ENCODE measurements at regions not wholly inside any gene's neighbourhood (a gene's known extent, or its start where the extent isn't known, plus 50 kb on each side); places are given as distances from the start of the nearest gene placed in this dataset.

- TF ChIP-seq, protein P1, sequence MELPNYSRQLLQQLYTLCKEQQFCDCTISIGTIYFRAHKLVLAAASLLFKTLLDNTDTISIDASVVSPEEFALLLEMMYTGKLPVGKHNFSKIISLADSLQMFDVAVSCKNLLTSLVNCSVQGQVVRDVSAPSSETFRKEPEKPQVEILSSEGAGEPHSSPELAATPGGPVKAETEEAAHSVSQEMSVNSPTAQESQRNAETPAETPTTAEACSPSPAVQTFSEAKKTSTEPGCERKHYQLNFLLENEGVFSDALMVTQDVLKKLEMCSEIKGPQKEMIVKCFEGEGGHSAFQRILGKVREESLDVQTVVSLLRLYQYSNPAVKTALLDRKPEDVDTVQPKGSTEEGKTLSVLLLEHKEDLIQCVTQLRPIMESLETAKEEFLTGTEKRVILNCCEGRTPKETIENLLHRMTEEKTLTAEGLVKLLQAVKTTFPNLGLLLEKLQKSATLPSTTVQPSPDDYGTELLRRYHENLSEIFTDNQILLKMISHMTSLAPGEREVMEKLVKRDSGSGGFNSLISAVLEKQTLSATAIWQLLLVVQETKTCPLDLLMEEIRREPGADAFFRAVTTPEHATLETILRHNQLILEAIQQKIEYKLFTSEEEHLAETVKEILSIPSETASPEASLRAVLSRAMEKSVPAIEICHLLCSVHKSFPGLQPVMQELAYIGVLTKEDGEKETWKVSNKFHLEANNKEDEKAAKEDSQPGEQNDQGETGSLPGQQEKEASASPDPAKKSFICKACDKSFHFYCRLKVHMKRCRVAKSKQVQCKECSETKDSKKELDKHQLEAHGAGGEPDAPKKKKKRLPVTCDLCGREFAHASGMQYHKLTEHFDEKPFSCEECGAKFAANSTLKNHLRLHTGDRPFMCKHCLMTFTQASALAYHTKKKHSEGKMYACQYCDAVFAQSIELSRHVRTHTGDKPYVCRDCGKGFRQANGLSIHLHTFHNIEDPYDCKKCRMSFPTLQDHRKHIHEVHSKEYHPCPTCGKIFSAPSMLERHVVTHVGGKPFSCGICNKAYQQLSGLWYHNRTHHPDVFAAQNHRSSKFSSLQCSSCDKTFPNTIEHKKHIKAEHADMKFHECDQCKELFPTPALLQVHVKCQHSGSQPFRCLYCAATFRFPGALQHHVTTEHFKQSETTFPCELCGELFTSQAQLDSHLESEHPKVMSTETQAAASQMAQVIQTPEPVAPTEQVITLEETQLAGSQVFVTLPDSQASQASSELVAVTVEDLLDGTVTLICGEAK (IDR thresholded peaks at IDR 0.05): no peak
- TF ChIP-seq, protein P1 (CRISPR knock-in tag; IDR thresholded peaks at IDR 0.05): no peak
- TF ChIP-seq NCOA6 (IDR thresholded peaks at IDR 0.05): no peak
Observed at GRCh38 chr14:71514941-71515919, 417.0 kb upstream of the RGS6 start.

Data from K562 (cell line).